Heart left ventricle (tissue), 16 donors: ENCODE measurements at regions not wholly inside any gene's neighbourhood (a gene's known extent, or its start where the extent isn't known, plus 50 kb on each side); places are given as distances from the start of the nearest gene placed in this dataset.

Source experiments
- ATAC-seq, 4 donors: fragments of 200-7000 bp; cut with Tn5 transposase; one replicate each; pipeline ENCODE4 v1.9.1; 2020 to 2022; ENCODE audit warnings: moderate library complexity in 4 of 4, mild to moderate bottlenecking in 3 of 4, moderate number of reproducible peaks in 1 of 4
- DNase-seq, 5 donors: peaks; one replicate each; pipeline ENCODE4 v3.0.0-alpha.2; 2020
- H3K27ac ChIP-seq, 12 donors: fragments of 200-600 bp; sonication (generic) in 4 of 12; one replicate each; pipeline versions ENCODE4 v1.5.0 to v1.8.0; 2016 to 2022; ENCODE audit warnings: mild to moderate bottlenecking in 2 of 12
- H3K27me3 ChIP-seq, 9 donors: fragments of 200-600 bp; sonication (generic) in 2 of 9; one replicate each; pipeline versions ENCODE4 v1.5.1 to v1.8.0; 2016 to 2022; ENCODE audit warnings: mild to moderate bottlenecking in 3 of 9
- H3K36me3 ChIP-seq, 9 donors: fragments of 200-600 bp; sonication (generic) in 2 of 9; one replicate each; pipeline versions ENCODE4 v1.5.0 to v1.8.0; 2018 to 2022; ENCODE audit warnings: mild to moderate bottlenecking in 2 of 9
- H3K4me1 ChIP-seq, 12 donors: fragments of 200-600 bp; sonication (generic) in 4 of 12; one replicate each; pipeline versions ENCODE4 v1.5.0 to v1.8.0; 2016 to 2022; ENCODE audit warnings: mild to moderate bottlenecking in 3 of 12
- H3K4me3 ChIP-seq, 12 donors: fragments of 200-600 bp; sonication (generic) in 4 of 12; one replicate each; pipeline versions ENCODE4 v1.5.0 to v1.8.0; 2017 to 2022; ENCODE audit warnings: mild to moderate bottlenecking in 9 of 12, moderate library complexity in 4 of 12
- H3K9me3 ChIP-seq, 12 donors: fragments of 200-600 bp; sonication (generic) in 4 of 12; one replicate each; pipeline versions ENCODE4 v1.5.0 to v1.8.0; 2016 to 2022; ENCODE audit warnings: mild to moderate bottlenecking in 1 of 12
- POLR2A ChIP-seq, 2 donors: fragments of 450-650 bp; IDR thresholded peaks; one replicate each; pipeline ENCODE4 v1.6.1; 2017; ENCODE audit warnings: antibody characterized with exemption in 2 of 2, mild to moderate bottlenecking in 2 of 2, moderate library complexity in 2 of 2
- WGBS, 4 donors: extraction: QIAGEN DNeasy Blood & Tissue Kit in 2 of 4; methylation state at CpG; one replicate each; pipeline versions ENCODE4 v1.1.5 to v1.1.7; 2013 to 2018; 5-methylcytosine and 5-hydroxymethylcytosine counted together
- intact Hi-C, 10 donors: fragments of 100-400 bp; cut with DNase I; formaldehyde crosslinking; loops; one replicate each; pipeline versions ENCODE4 v1.11.1 to v1.14.2; 2022
- TF ChIP-seq, protein P1 (sequence below), 12 donors: fragments of 200-600 bp; sonication (generic) in 4 of 12; IDR thresholded peaks; one replicate each; pipeline versions ENCODE4 v1.5.0 to v1.8.0; 2018 to 2022; ENCODE audit warnings: antibody characterized with exemption in 12 of 12, mild to moderate bottlenecking in 5 of 12
- donor health status: ischemic (EF 13 %, LVEDD 7.1; RV severe dilation, severe dysfunction).
- donor health status: healthy with polysubstance abuse.
- donor health status: DM: no; HTN: yes; CAD: no.
- donor health status: DM: no; HTN: no; CAD: no.
- donor health status: ischemic (EF 25% LVEDD 6.9; RV normal size, moderate dysfunction).
- donor health status: ischemic (EF 25% LVEDD 5.7; RV mildly dilated, moderate dysfunction).
- donor health status: healthy.
- donor health status: DM: yes; HTN: yes; CAD: no.
- donor health status: ischemic (EF 35%, LVEDD 5.7; RV mildly dilated, moderate dysfunction).
- donor health status: nonischemic (EF 11% LVEDD 7.7; RV severe dilation, severe dysfunction).
- donor health status: DM: yes; HTN: yes; CAD: no.
- donor health status: PGD.
- donor health status: ischemic (EF 29% LVEDD 5.4; RV normal size, mild dysfunction).
- donor health status: nonischemic (EF 23%, LVEDD 6.1; RV moderate dilation, normal function).

GRCh38 chr2:168403736-168404135, 52.3 kb upstream of the CERS6 start:
- Histone ChIP-seq H3K9me3 (peaks cover 0 to 24% (median 4%) of the 10 kb centered on the region in 12 donors), H3K27me3 (no peaks in the 10 kb centered on the region), H3K36me3 (no peaks in the 10 kb centered on the region), H3K27ac (no peak overlapping the region), H3K4me3 (no peak overlapping the region), H3K4me1 (no peaks in the 10 kb centered on the region)
- 68 to 83% (median 75%) methylated on average over 2 of the region's 2 CpGs for WGBS, 4 donors
- no peak for TF ChIP-seq POLR2A (IDR thresholded peaks at IDR 0.05)
- TF ChIP-seq, protein P1, sequence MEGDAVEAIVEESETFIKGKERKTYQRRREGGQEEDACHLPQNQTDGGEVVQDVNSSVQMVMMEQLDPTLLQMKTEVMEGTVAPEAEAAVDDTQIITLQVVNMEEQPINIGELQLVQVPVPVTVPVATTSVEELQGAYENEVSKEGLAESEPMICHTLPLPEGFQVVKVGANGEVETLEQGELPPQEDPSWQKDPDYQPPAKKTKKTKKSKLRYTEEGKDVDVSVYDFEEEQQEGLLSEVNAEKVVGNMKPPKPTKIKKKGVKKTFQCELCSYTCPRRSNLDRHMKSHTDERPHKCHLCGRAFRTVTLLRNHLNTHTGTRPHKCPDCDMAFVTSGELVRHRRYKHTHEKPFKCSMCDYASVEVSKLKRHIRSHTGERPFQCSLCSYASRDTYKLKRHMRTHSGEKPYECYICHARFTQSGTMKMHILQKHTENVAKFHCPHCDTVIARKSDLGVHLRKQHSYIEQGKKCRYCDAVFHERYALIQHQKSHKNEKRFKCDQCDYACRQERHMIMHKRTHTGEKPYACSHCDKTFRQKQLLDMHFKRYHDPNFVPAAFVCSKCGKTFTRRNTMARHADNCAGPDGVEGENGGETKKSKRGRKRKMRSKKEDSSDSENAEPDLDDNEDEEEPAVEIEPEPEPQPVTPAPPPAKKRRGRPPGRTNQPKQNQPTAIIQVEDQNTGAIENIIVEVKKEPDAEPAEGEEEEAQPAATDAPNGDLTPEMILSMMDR (IDR thresholded peaks at IDR 0.05) = no peak
- ATAC-seq (no peak), DNase-seq (no peak)
- intact Hi-C loops = no loop called here

DNA sequence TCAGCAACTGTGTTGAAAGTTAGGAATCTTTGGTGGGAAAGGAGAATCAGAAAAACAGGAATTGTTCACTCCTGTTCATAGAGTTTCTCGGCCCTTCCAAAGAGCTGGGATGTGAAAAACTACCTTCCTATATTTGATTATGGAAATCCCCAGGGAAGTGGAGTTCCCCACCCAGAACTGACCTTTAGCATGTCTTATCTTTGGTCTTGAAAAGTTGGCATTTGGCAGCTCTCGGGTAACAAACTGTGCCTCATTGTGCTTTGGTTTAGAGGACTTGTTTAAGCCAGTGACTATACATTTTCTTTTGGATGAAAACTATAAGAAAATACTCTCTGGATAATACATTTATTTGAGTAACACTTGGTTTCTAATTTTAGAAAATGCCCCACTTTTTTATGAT, 51.3 kb upstream of the CERS6 start:
- no peaks in the 10 kb centered on the region for H3K27me3 ChIP-seq
- WGBS, 4 donors = 43 to 61% (median 46%) methylated on average over 2 of the region's 2 CpGs
- intact Hi-C loops = no loop called here
- H3K4me3 ChIP-seq = no peak overlapping the region
- peaks cover 0 to 26% (median 4%) of the 10 kb centered on the region in 12 donors for H3K9me3 ChIP-seq
- no peaks in the 10 kb centered on the region for H3K4me1 ChIP-seq
- no peaks in the 10 kb centered on the region for H3K36me3 ChIP-seq
- no peak overlapping the region for H3K27ac ChIP-seq
- DNase-seq (no peak), ATAC-seq (no peak)
- TF ChIP-seq, protein P1 (IDR thresholded peaks at IDR 0.05) = no peak
